ENCODE measurements at regions not wholly inside any gene's neighbourhood (a gene's known extent, or its start where the extent isn't known, plus 50 kb on each side); places are given as distances from the start of the nearest gene placed in this dataset.
"Not testable (repeated sequence)": the region's sequence is repeated elsewhere in the genome, so short reads cannot be mapped to it uniquely, and the experiment has no call there.

- DNase-seq (ENCODE audit: low spot score), result no peak
These were observed 310.3 kb upstream of the DLGAP1 start for GRCh38 chr18:4765401-4765800.

GRCh38 chr18:4762330-4762729 is 307.2 kb upstream of the DLGAP1 start:
- no peak for DNase-seq (ENCODE audit: low spot score)

GRCh38 chr18:4758980-4759379 is 303.9 kb upstream of the DLGAP1 start:
- DNase-seq (ENCODE audit: low spot score), result no peak

GRCh38 chr18:4755848-4756247 is 300.7 kb upstream of the DLGAP1 start:
- no peak for DNase-seq (ENCODE audit: low spot score)

GRCh38 chr18:4753151-4753550 is 298.0 kb upstream of the DLGAP1 start:
- DNase-seq (ENCODE audit: low spot score), result not testable (repeated sequence)

- DNase-seq (ENCODE audit: low spot score), result no peak
These were observed 296.4 kb upstream of the DLGAP1 start for GRCh38 chr18:4751523-4751922.

- DNase-seq (ENCODE audit: low spot score), result no peak
These were observed 295.6 kb upstream of the DLGAP1 start for GRCh38 chr18:4750393-4751346.

- DNase-seq (ENCODE audit: low spot score), result no peak
These were observed 293.9 kb upstream of the DLGAP1 start for GRCh38 chr18:4748975-4749374.

GRCh38 chr18:4734903-4735302 is 279.8 kb upstream of the DLGAP1 start:
- DNase-seq (ENCODE audit: low spot score), result no peak

- no peak for DNase-seq (ENCODE audit: low spot score)
These were observed 278.9 kb upstream of the DLGAP1 start for GRCh38 chr18:4734021-4734420.

GRCh38 chr18:4721545-4721944 is 266.4 kb upstream of the DLGAP1 start:
- no peak for DNase-seq (ENCODE audit: low spot score)

GRCh38 chr18:4720518-4720917 is 265.4 kb upstream of the DLGAP1 start:
- DNase-seq (ENCODE audit: low spot score), result no peak

GRCh38 chr18:4705894-4706293 is 250.8 kb upstream of the DLGAP1 start:
- no peak for DNase-seq (ENCODE audit: low spot score)

GRCh38 chr18:4704781-4705180 is 249.7 kb upstream of the DLGAP1 start:
- DNase-seq (ENCODE audit: low spot score), result no peak

GRCh38 chr18:4691836-4692235 is 236.7 kb upstream of the DLGAP1 start:
- no peak for DNase-seq (ENCODE audit: low spot score)

GRCh38 chr18:4678685-4679084 is 223.6 kb upstream of the DLGAP1 start:
- DNase-seq (ENCODE audit: low spot score), result not testable (repeated sequence)

- no peak for DNase-seq (ENCODE audit: low spot score)
These were observed 221.9 kb upstream of the DLGAP1 start for GRCh38 chr18:4677006-4677405.

GRCh38 chr18:4672162-4672561 is 217.1 kb upstream of the DLGAP1 start:
- no peak for DNase-seq (ENCODE audit: low spot score)

- no peak for DNase-seq (ENCODE audit: low spot score)
These were observed 203.7 kb upstream of the DLGAP1 start for GRCh38 chr18:4658804-4659203.

- DNase-seq (ENCODE audit: low spot score), result no peak
These were observed 198.3 kb upstream of the DLGAP1 start for GRCh38 chr18:4653418-4653817.

- no peak for DNase-seq (ENCODE audit: low spot score)
These were observed 186.8 kb upstream of the DLGAP1 start for GRCh38 chr18:4641771-4642368.

GRCh38 chr18:4640349-4641012 is 185.4 kb upstream of the DLGAP1 start:
- DNase-seq (ENCODE audit: low spot score), result no peak

All from HuH-7.5 (cell line).